Fibroblast of lung (primary cell): ENCODE measurements at regions not wholly inside any gene's neighbourhood (a gene's known extent, or its start where the extent isn't known, plus 50 kb on each side); places are given as distances from the start of the nearest gene placed in this dataset.

Source experiments
- DNase-seq, 2 donors: peaks; one replicate each; pipeline versions ENCODE4 v3.0.0 to v3.0.0-alpha.2; 2010; ENCODE audit warnings: low read depth in 2 of 2
- H2AFZ ChIP-seq: 2 replicates; pipeline ENCODE4 v1.5.1; 2012; ENCODE audit warnings: low read length, control low read depth, inconsistent platforms
- H3K27ac ChIP-seq: 2 replicates; pipeline ENCODE4 v1.5.1; 2011; ENCODE audit warnings: low read length, control low read depth; ENCODE audit not compliant: insufficient read depth
- H3K27me3 ChIP-seq: 2 replicates; pipeline ENCODE4 v1.5.1; 2011; ENCODE audit warnings: mild to moderate bottlenecking, low read length; ENCODE audit not compliant: control insufficient read depth, insufficient read depth
- H3K36me3 ChIP-seq: 2 replicates; pipeline ENCODE4 v1.5.1; 2011; ENCODE audit warnings: low read length; ENCODE audit not compliant: control insufficient read depth, insufficient read depth
- H3K4me1 ChIP-seq: 2 replicates; pipeline ENCODE4 v1.5.1; 2011; ENCODE audit warnings: low read length; ENCODE audit not compliant: control insufficient read depth, insufficient read depth; ENCODE audit errors: extremely low read depth
- H3K4me2 ChIP-seq: 2 replicates; pipeline ENCODE4 v1.5.1; 2011; ENCODE audit warnings: low read length, control low read depth; ENCODE audit not compliant: insufficient read depth; ENCODE audit errors: extremely low read depth
- H3K4me3 ChIP-seq, 4 experiments: fragments of 200-600 bp in 1 of 4; sonication (generic) in 1 of 4; replicated peaks in 1 of 4; 2 replicates each; pipeline ENCODE4 v1.5.1; 2011 to 2016; ENCODE audit warnings: low read length in 4 of 4, low read depth in 3 of 4, mild to moderate bottlenecking in 3 of 4, control low read depth in 2 of 4, inconsistent platforms in 1 of 4, mixed read lengths in 1 of 4; ENCODE audit not compliant: insufficient read depth in 1 of 4; ENCODE audit errors: control extremely low read depth in 1 of 4
- H3K79me2 ChIP-seq: 2 replicates; pipeline ENCODE4 v1.5.1; 2012; ENCODE audit warnings: mild to moderate bottlenecking, low read length, inconsistent platforms; ENCODE audit not compliant: control insufficient read depth, insufficient read depth
- H3K9ac ChIP-seq: 2 replicates; pipeline ENCODE4 v1.5.1; 2011; ENCODE audit warnings: mild to moderate bottlenecking, low read length, control low read depth; ENCODE audit not compliant: insufficient read depth
- H3K9me3 ChIP-seq: 2 replicates; pipeline ENCODE4 v1.5.1; 2012; ENCODE audit warnings: low read depth, low read length; ENCODE audit not compliant: control insufficient read depth, insufficient read depth
- H4K20me1 ChIP-seq: 2 replicates; pipeline ENCODE4 v1.5.1; 2011; ENCODE audit warnings: low read length; ENCODE audit not compliant: control insufficient read depth, insufficient read depth; ENCODE audit errors: extremely low read depth
- EZH2 ChIP-seq: IDR thresholded peaks from 2 replicates; pipeline ENCODE4 v1.5.1; 2012; ENCODE audit warnings: low read length, control low read depth, mild to moderate bottlenecking; ENCODE audit errors: missing control alignments
- TF ChIP-seq, protein P1 (sequence below), 2 donors: IDR thresholded peaks in 1 of 2; conservative IDR thresholded peaks in 1 of 2; 1 replicate in 1 of 2; 2 replicates in 1 of 2; pipeline ENCODE4 v1.5.1; 2011 to 2012; ENCODE audit warnings: low read length in 2 of 2, control low read depth in 1 of 2, inconsistent platforms in 1 of 2, low read depth in 1 of 2, mild to moderate bottlenecking in 1 of 2

DNA sequence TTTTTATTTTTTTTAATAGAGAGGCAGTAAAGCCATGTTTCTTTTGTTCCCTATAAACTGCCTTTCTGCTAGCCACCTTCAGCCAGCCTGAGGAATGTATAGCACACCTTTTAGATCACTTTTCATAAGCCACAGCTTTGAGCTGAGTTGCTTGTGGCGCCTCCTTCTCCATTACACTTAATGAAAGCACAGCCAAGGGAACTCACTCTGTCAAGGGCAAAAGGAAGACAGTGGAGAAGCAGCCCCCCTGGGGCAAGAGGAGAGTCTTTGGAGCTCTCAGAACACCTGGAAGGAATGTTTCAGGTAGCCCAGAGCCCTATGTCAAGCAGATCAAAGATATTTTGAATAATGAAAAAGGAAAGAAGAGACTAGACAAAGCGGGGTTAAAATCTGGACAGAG, 235.1 kb downstream of the CLIC5 start:
- H3K27me3 ChIP-seq: no peaks in the 10 kb centered on the region
- no peak for DNase-seq
- H4K20me1 ChIP-seq: no peaks in the 10 kb centered on the region
- H3K79me2 ChIP-seq: no peaks in the 10 kb centered on the region
- H3K9ac ChIP-seq: no peak overlapping the region
- no peaks in the 10 kb centered on the region for H3K9me3 ChIP-seq
- no peak for TF ChIP-seq EZH2
- TF ChIP-seq, protein P1, sequence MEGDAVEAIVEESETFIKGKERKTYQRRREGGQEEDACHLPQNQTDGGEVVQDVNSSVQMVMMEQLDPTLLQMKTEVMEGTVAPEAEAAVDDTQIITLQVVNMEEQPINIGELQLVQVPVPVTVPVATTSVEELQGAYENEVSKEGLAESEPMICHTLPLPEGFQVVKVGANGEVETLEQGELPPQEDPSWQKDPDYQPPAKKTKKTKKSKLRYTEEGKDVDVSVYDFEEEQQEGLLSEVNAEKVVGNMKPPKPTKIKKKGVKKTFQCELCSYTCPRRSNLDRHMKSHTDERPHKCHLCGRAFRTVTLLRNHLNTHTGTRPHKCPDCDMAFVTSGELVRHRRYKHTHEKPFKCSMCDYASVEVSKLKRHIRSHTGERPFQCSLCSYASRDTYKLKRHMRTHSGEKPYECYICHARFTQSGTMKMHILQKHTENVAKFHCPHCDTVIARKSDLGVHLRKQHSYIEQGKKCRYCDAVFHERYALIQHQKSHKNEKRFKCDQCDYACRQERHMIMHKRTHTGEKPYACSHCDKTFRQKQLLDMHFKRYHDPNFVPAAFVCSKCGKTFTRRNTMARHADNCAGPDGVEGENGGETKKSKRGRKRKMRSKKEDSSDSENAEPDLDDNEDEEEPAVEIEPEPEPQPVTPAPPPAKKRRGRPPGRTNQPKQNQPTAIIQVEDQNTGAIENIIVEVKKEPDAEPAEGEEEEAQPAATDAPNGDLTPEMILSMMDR (conservative IDR thresholded peaks at IDR 0.05 in 1 of 2, IDR thresholded peaks at IDR 0.05 in 1 of 2; ENCODE audit: low read depth in 1 of 2, low read length in 2 of 2): no peak
- H2AFZ ChIP-seq: no peak overlapping the region
- H3K4me2 ChIP-seq: no peak overlapping the region
- H3K36me3 ChIP-seq: no peaks in the 10 kb centered on the region
- no peak overlapping the region for H3K27ac ChIP-seq
- H3K4me3 ChIP-seq: no peak overlapping the region
- no peaks in the 10 kb centered on the region for H3K4me1 ChIP-seq

DNA sequence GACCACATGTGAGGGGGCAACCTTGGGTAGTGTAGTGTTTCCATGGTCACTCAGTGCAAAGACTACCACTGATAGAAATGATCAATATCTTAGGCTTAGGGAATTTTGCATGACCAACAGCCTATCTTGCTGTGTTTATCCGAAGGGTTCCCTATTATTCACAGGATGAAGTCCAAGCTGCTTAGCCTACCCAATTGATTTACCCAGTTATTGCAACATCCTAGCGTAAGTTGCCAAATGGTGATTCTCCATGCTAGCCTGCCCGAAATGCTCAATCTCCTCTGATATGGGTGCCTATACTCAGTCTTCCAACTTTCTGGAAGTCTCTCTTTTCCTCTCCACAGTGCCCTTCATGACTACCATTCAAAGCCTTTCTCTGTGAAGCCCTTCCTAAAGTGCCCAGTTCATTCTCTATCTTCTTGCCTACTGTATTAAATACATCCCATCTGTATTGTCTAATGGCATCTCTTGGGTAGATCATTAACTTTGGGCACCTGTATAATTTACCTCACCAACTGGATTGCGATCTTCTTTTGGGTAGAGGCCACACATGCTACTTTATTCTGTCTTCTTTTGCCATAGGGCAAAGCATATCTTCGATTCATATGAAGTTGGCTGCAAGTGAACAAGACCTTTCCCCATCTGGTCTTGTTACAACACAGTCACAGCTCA, 240.5 kb downstream of the CLIC5 start:
- TF ChIP-seq, protein P1 (conservative IDR thresholded peaks at IDR 0.05 in 1 of 2, IDR thresholded peaks at IDR 0.05 in 1 of 2; ENCODE audit: low read depth in 1 of 2, low read length in 2 of 2): no peak
- TF ChIP-seq EZH2: no peak
- no peak overlapping the region for H3K4me2 ChIP-seq
- H3K4me1 ChIP-seq: no peaks in the 10 kb centered on the region
- no peak overlapping the region for H2AFZ ChIP-seq
- no peak overlapping the region for H3K9ac ChIP-seq
- H3K27me3 ChIP-seq: no peaks in the 10 kb centered on the region
- no peak overlapping the region for H3K27ac ChIP-seq
- no peaks in the 10 kb centered on the region for H3K79me2 ChIP-seq
- H3K9me3 ChIP-seq: no peaks in the 10 kb centered on the region
- no peaks in the 10 kb centered on the region for H3K36me3 ChIP-seq
- DNase-seq: no peak
- no peaks in the 10 kb centered on the region for H4K20me1 ChIP-seq
- H3K4me3 ChIP-seq: no peak overlapping the region

DNA sequence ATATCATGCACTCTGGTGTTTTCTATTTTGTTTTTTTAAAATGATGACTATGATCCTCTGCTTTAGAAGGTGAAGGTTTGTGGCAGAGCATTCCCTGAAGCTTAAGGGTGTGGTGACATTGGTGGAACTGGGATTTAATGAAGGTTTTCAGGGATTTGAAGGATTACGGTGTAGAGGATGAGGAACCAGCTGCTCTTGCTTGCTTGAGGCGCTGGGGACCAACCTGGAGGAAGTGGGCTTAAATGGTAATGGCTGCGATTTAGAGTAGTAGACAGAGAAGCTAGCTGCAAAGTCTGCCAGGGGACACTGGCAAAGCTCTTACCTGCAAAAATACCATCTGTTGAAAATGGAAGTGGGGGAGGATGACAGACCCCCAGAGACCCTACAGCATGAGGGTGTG, 241.8 kb downstream of the CLIC5 start:
- Histone ChIP-seq H3K79me2 (no peaks in the 10 kb centered on the region), H3K9ac (no peak overlapping the region), H3K27ac (no peak overlapping the region), H4K20me1 (no peaks in the 10 kb centered on the region), H3K36me3 (no peaks in the 10 kb centered on the region), H3K27me3 (no peaks in the 10 kb centered on the region), H2AFZ (no peak overlapping the region), H3K4me1 (no peaks in the 10 kb centered on the region), H3K4me2 (no peak overlapping the region), H3K9me3 (no peaks in the 10 kb centered on the region), H3K4me3 (no peak overlapping the region)
- TF ChIP-seq, protein P1 (conservative IDR thresholded peaks at IDR 0.05 in 1 of 2, IDR thresholded peaks at IDR 0.05 in 1 of 2; ENCODE audit: low read depth in 1 of 2, low read length in 2 of 2): no peak
- no peak for TF ChIP-seq EZH2
- DNase-seq: no peak
